GM12892 (cell line): ENCODE measurements at regions not wholly inside any gene's neighbourhood (a gene's known extent, or its start where the extent isn't known, plus 50 kb on each side); places are given as distances from the start of the nearest gene placed in this dataset.

ENCODE experiments used
- POLR2A ChIP-seq: IDR thresholded peaks from 2 replicates; pipeline ENCODE4 v1.6.1; 2011; ENCODE audit warnings: low read depth, low read length, control low read depth
- POLR2AphosphoS5 ChIP-seq: IDR thresholded peaks from 2 replicates; pipeline ENCODE4 v1.6.1; 2011; ENCODE audit warnings: low read depth, low read length, control low read depth
- TAF1 ChIP-seq: IDR thresholded peaks from 2 replicates; pipeline ENCODE4 v1.6.1; 2011; ENCODE audit warnings: low read depth, mild to moderate bottlenecking, control low read depth, low read length, borderline replicate concordance

DNA sequence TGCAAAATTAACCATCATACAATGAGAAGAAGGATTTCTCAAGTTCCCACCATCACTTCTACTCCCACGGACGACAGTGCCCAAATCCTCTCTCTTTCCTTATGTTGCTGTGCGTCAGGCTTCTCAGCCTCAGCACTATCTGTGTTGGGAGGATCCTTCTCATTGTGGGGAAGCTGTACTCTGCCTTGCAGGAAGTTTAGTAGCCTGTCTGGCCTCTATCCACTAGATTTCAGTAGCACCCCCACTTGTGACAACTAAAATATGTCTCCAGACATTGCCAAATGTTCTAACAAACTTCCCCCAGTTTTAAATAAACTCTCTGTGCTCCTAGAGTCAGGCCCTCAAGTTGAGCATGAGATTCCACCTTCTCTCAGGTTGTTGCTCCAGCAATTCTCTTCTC lies 545.9 kb upstream of the ZFP42 start:
- TF ChIP-seq TAF1 = no peak
- TF ChIP-seq POLR2A = no peak
- TF ChIP-seq POLR2AphosphoS5 = no peak
